IMR-90 (cell line): ENCODE measurements at regions not wholly inside any gene's neighbourhood (a gene's known extent, or its start where the extent isn't known, plus 50 kb on each side); places are given as distances from the start of the nearest gene placed in this dataset.

ENCODE experiments used
- ATAC-seq: fragments of 200-7000 bp; cut with Tn5 transposase; 2 replicates; pipeline ENCODE4 v1.9.1; 2020; ENCODE audit warnings: low read depth, mild to moderate bottlenecking, moderate library complexity
- BruUV-seq: library from RNA; stranded (reverse); fragments of 400-500 nt; replicated peaks from 2 replicates; lab custom pipeline; 2021; lab: Mats Ljungman, UMichigan
- CTCF ChIA-PET: fragments of 300-600 bp; formaldehyde crosslinking; extraction: SDS; loops from one replicate; lab custom pipeline; 2021; ENCODE audit warnings: antibody characterized with exemption; lab: Yijun Ruan, JAX
- POLR2A ChIA-PET: fragments of 300-600 bp; sonication (Branson Sonifier 250); formaldehyde crosslinking; loops from one replicate; lab custom pipeline; 2022; ENCODE audit warnings: antibody characterized with exemption; ENCODE audit not compliant: unreplicated experiment; lab: Charles Lee
- DNase-seq: peaks from one replicate; pipeline ENCODE4 v3.0.0; 2013
- H2AFZ ChIP-seq: replicated peaks from 2 replicates; pipeline ENCODE3; 2013; ENCODE audit warnings: low read length, mild to moderate bottlenecking; ENCODE audit not compliant: poor library complexity
- H2AK5ac ChIP-seq: 2 replicates; pipeline ENCODE4 v1.6.1; 2013; ENCODE audit warnings: low read depth, low read length, inconsistent platforms
- H2AK9ac ChIP-seq: replicated peaks from 2 replicates; pipeline ENCODE3; 2013; ENCODE audit warnings: mild to moderate bottlenecking, low read depth, low read length, moderate library complexity; ENCODE audit not compliant: poor library complexity
- H2BK120ac ChIP-seq: 2 replicates; pipeline ENCODE4 v1.6.1; 2013; ENCODE audit warnings: low read depth, low read length, inconsistent platforms
- H2BK15ac ChIP-seq: 3 replicates; pipeline ENCODE4 v1.6.1; 2013; ENCODE audit warnings: low read depth, low read length, inconsistent platforms
- H2BK20ac ChIP-seq: 2 replicates; pipeline ENCODE4 v1.6.1; 2013; ENCODE audit warnings: low read depth, mild to moderate bottlenecking, inconsistent platforms, low read length, moderate library complexity
- H2BK5ac ChIP-seq: 2 replicates; pipeline ENCODE4 v1.6.1; 2013; ENCODE audit warnings: mild to moderate bottlenecking, low read depth, low read length, inconsistent platforms; ENCODE audit not compliant: poor library complexity, severe bottlenecking
- H3K14ac ChIP-seq: replicated peaks from 2 replicates; pipeline ENCODE4 v1.6.1; 2013; ENCODE audit warnings: low read depth, low read length, inconsistent platforms
- H3K18ac ChIP-seq: 2 replicates; pipeline ENCODE4 v1.6.1; 2013; ENCODE audit warnings: low read depth, low read length, control low read depth
- H3K23ac ChIP-seq: 2 replicates; pipeline ENCODE4 v1.6.1; 2013; ENCODE audit warnings: low read depth, low read length, inconsistent platforms
- H3K27ac ChIP-seq: 2 replicates; pipeline ENCODE4 v1.5.1; 2013; ENCODE audit warnings: mild to moderate bottlenecking, control low read depth, low read length; ENCODE audit not compliant: insufficient read depth
- H3K27me3 ChIP-seq: 2 replicates; pipeline ENCODE4 v1.6.1; 2013; ENCODE audit warnings: low read length; ENCODE audit not compliant: control insufficient read depth, insufficient read depth
- H3K36me3 ChIP-seq: 2 replicates; pipeline ENCODE4 v1.6.1; 2013; ENCODE audit warnings: low read length, mixed read lengths; ENCODE audit not compliant: control insufficient read depth, insufficient read depth
- H3K4ac ChIP-seq: 2 replicates; pipeline ENCODE4 v1.6.1; 2013; ENCODE audit warnings: low read depth, low read length, inconsistent platforms
- H3K4me1 ChIP-seq: 2 replicates; pipeline ENCODE4 v1.6.1; 2013; ENCODE audit warnings: low read length, mixed read lengths; ENCODE audit not compliant: control insufficient read depth, insufficient read depth
- H3K4me2 ChIP-seq: 2 replicates; pipeline ENCODE4 v1.6.1; 2013; ENCODE audit warnings: low read depth, mild to moderate bottlenecking, control low read depth, low read length, moderate library complexity
- H3K4me3 ChIP-seq: 2 replicates; pipeline ENCODE4 v1.5.1; 2013; ENCODE audit warnings: low read depth, mild to moderate bottlenecking, control low read depth, low read length, moderate library complexity; ENCODE audit not compliant: insufficient read depth
- H3K56ac ChIP-seq: 2 replicates; pipeline ENCODE4 v1.6.1; 2013; ENCODE audit warnings: low read length, inconsistent platforms; ENCODE audit not compliant: insufficient read depth; ENCODE audit errors: extremely low read depth
- H3K79me1 ChIP-seq, 2 experiments: 2 replicates each; pipeline ENCODE4 v1.6.1; 2013; ENCODE audit warnings: low read length in 2 of 2, inconsistent platforms in 1 of 2, low read depth in 1 of 2
- H3K9ac ChIP-seq: 2 replicates; pipeline ENCODE4 v1.6.1; 2013; ENCODE audit warnings: low read depth, low read length, control low read depth
- H3K9me1 ChIP-seq: 2 replicates; pipeline ENCODE4 v1.6.1; 2013; ENCODE audit warnings: low read length, inconsistent platforms; ENCODE audit not compliant: insufficient read depth
- H3K9me3 ChIP-seq: 2 replicates; pipeline ENCODE4 v1.6.1; 2013; ENCODE audit warnings: low read length; ENCODE audit not compliant: control insufficient read depth, insufficient read depth
- H4K20me1 ChIP-seq: 2 replicates; pipeline ENCODE4 v1.6.1; 2013; ENCODE audit warnings: low read length, inconsistent platforms; ENCODE audit not compliant: insufficient read depth
- H4K5ac ChIP-seq: 2 replicates; pipeline ENCODE4 v1.6.1; 2013; ENCODE audit warnings: mild to moderate bottlenecking, low read depth, low read length, control low read depth
- H4K8ac ChIP-seq, 2 experiments: 2 replicates each; pipeline ENCODE4 v1.6.1; 2013; ENCODE audit warnings: low read depth in 2 of 2, low read length in 2 of 2, control low read depth in 1 of 2, inconsistent platforms in 1 of 2
- H4K91ac ChIP-seq: 2 replicates; pipeline ENCODE4 v1.6.1; 2013; ENCODE audit warnings: low read depth, low read length, inconsistent platforms; ENCODE audit not compliant: insufficient read depth
- BHLHE40 ChIP-seq: fragments of 150-350 bp; IDR thresholded peaks from 2 replicates; pipeline ENCODE4 v1.6.1; 2016; ENCODE audit warnings: mild to moderate bottlenecking, low read depth, low read length
- CEBPB ChIP-seq: IDR thresholded peaks from 2 replicates; pipeline ENCODE4 v1.6.1; 2012; ENCODE audit warnings: low read depth, low read length, improper control_type of control experiment
- CHD1 ChIP-seq: IDR thresholded peaks from 2 replicates; pipeline ENCODE4 v1.6.1; 2012; ENCODE audit warnings: low read depth, low read length, improper control_type of control experiment
- FOS ChIP-seq: fragments of 150-350 bp; IDR thresholded peaks from 2 replicates; pipeline ENCODE4 v1.6.1; 2016; ENCODE audit warnings: low read depth, low read length
- MAFK ChIP-seq: IDR thresholded peaks from 2 replicates; pipeline ENCODE4 v1.6.1; 2012; ENCODE audit warnings: low read depth, low read length, improper control_type of control experiment
- MAZ ChIP-seq: IDR thresholded peaks from 2 replicates; pipeline ENCODE4 v1.6.1; 2012; ENCODE audit warnings: low read depth, mild to moderate bottlenecking, low read length, improper control_type of control experiment, moderate library complexity, borderline replicate concordance
- MXI1 ChIP-seq: IDR thresholded peaks from 2 replicates; pipeline ENCODE4 v1.6.1; 2012; ENCODE audit warnings: low read depth, mild to moderate bottlenecking, low read length, moderate library complexity, borderline replicate concordance
- NFE2L2 ChIP-seq: fragments of 150-350 bp; IDR thresholded peaks from 2 replicates; pipeline ENCODE4 v1.6.1; 2016; ENCODE audit warnings: low read depth, mild to moderate bottlenecking, low read length
- POLR2A ChIP-seq: IDR thresholded peaks from 2 replicates; pipeline ENCODE4 v1.6.1; 2012; ENCODE audit warnings: mild to moderate bottlenecking, low read depth, low read length
- RAD21 ChIP-seq: IDR thresholded peaks from 2 replicates; pipeline ENCODE4 v1.6.1; 2012; ENCODE audit warnings: low read length, improper control_type of control experiment
- RCOR1 ChIP-seq: IDR thresholded peaks from 2 replicates; pipeline ENCODE4 v1.6.1; 2012; ENCODE audit warnings: mild to moderate bottlenecking, low read length, improper control_type of control experiment; ENCODE audit not compliant: insufficient replicate concordance
- RFX5 ChIP-seq: IDR thresholded peaks from 2 replicates; pipeline ENCODE4 v1.8.0; 2012; ENCODE audit warnings: low read depth, mild to moderate bottlenecking, low read length, moderate library complexity
- SMC3 ChIP-seq: fragments of 150-350 bp; IDR thresholded peaks from 2 replicates; pipeline ENCODE4 v1.6.1; 2016; ENCODE audit warnings: low read depth, mild to moderate bottlenecking, antibody characterized with exemption, low read length, moderate library complexity
- USF2 ChIP-seq: fragments of 150-350 bp; IDR thresholded peaks from 2 replicates; pipeline ENCODE4 v1.6.1; 2017; ENCODE audit warnings: mild to moderate bottlenecking, antibody characterized with exemption, low read length, low read depth
- WGBS, 2 experiments: methylation state at CpG; one replicate each; pipeline versions ENCODE4 v1.1.5 to v1.1.7; 2013; ENCODE audit warnings: missing lambda C conversion rate in 2 of 2; ENCODE audit not compliant: insufficient read length in 1 of 2; ENCODE audit errors: extremely low coverage in 2 of 2; 5-methylcytosine and 5-hydroxymethylcytosine counted together
- dilution Hi-C: fragments of 300-500 bp; cut with HindIII; formaldehyde crosslinking; loops from one replicate; pipeline ENCODE4 v1.14.3; 2018; ENCODE audit warnings: low sequenced_read_pairs; ENCODE audit not compliant: unreplicated experiment
- in situ Hi-C: fragments of 300-500 bp; cut with MboI; formaldehyde crosslinking; loops from 3 replicates; pipeline ENCODE4 v1.14.3; 2019; ENCODE audit warnings: low sequenced_read_pairs, inconsistent platforms, mixed read lengths
- intact Hi-C: fragments of 100-400 bp; cut with micrococcal nuclease; formaldehyde crosslinking; loops from 2 replicates; pipeline ENCODE4 v1.10.0; 2022
- TF ChIP-seq, protein P1 (sequence below): conservative IDR thresholded peaks from 2 replicates; pipeline ENCODE4 v1.5.1; 2012; ENCODE audit warnings: mild to moderate bottlenecking, low read depth, low read length, improper control_type of control experiment
- TF ChIP-seq, protein P2 (sequence below): fragments of 150-350 bp; IDR thresholded peaks from 2 replicates; pipeline ENCODE4 v1.6.1; 2016; ENCODE audit warnings: low read depth, mild to moderate bottlenecking, low read length, moderate library complexity, borderline replicate concordance

GRCh38 chr11:56917708-56918400, 70.9 kb upstream of the OR5AK2 start:
- WGBS, 2 experiments: no CpG with 5 or more reads among the region's 3 CpGs
- Histone ChIP-seq H3K14ac (no peak overlapping the region), H3K4me2 (no peak overlapping the region), H3K9me3 (no peaks in the 10 kb centered on the region; the same call in 1 of the 2 replicates), H3K4ac (no peak overlapping the region), H4K8ac (no peak overlapping the region), H2AFZ (no peak overlapping the region), H3K79me1 (no peaks in the 10 kb centered on the region), H2BK20ac (no peak overlapping the region), H3K36me3 (no peaks in the 10 kb centered on the region), H3K9me1 (no peaks in the 10 kb centered on the region), H2BK5ac (no peak overlapping the region), H3K18ac (no peak overlapping the region), H4K91ac (no peak overlapping the region), H2BK120ac (no peak overlapping the region), H4K5ac (no peak overlapping the region), H3K9ac (no peak overlapping the region), H2AK9ac (no peak overlapping the region), H2BK15ac (no peak overlapping the region), H4K20me1 (no peaks in the 10 kb centered on the region), H3K23ac (no peak overlapping the region), H3K27me3 (no peaks in the 10 kb centered on the region), H3K27ac (no peak overlapping the region), H3K4me3 (no peak overlapping the region), H3K4me1 (no peaks in the 10 kb centered on the region), H3K56ac (no peak overlapping the region), H2AK5ac (no peak overlapping the region)
- CTCF ChIA-PET: no interaction called here
- BruUV-seq: no TSS peak
- POLR2A ChIA-PET: no interaction called here
- dilution Hi-C loops (no loop called here), intact Hi-C loops (no loop called here), in situ Hi-C loops (no loop called here)
- TF ChIP-seq NFE2L2 (no peak), MAFK (no peak), SMC3 (no peak), POLR2A (no peak), CHD1 (no peak), USF2 (no peak), MAZ (no peak), MXI1 (no peak), BHLHE40 (no peak), RAD21 (no peak), FOS (no peak), RFX5 (no peak), CEBPB (no peak), RCOR1 (no peak)
- TF ChIP-seq, protein P1, sequence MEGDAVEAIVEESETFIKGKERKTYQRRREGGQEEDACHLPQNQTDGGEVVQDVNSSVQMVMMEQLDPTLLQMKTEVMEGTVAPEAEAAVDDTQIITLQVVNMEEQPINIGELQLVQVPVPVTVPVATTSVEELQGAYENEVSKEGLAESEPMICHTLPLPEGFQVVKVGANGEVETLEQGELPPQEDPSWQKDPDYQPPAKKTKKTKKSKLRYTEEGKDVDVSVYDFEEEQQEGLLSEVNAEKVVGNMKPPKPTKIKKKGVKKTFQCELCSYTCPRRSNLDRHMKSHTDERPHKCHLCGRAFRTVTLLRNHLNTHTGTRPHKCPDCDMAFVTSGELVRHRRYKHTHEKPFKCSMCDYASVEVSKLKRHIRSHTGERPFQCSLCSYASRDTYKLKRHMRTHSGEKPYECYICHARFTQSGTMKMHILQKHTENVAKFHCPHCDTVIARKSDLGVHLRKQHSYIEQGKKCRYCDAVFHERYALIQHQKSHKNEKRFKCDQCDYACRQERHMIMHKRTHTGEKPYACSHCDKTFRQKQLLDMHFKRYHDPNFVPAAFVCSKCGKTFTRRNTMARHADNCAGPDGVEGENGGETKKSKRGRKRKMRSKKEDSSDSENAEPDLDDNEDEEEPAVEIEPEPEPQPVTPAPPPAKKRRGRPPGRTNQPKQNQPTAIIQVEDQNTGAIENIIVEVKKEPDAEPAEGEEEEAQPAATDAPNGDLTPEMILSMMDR: no peak
- TF ChIP-seq, protein P2, sequence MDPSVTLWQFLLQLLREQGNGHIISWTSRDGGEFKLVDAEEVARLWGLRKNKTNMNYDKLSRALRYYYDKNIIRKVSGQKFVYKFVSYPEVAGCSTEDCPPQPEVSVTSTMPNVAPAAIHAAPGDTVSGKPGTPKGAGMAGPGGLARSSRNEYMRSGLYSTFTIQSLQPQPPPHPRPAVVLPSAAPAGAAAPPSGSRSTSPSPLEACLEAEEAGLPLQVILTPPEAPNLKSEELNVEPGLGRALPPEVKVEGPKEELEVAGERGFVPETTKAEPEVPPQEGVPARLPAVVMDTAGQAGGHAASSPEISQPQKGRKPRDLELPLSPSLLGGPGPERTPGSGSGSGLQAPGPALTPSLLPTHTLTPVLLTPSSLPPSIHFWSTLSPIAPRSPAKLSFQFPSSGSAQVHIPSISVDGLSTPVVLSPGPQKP: no peak
- ATAC-seq: no peak
- DNase-seq: no peak
